SU-DHL-6 (cell line): ENCODE measurements at regions not wholly inside any gene's neighbourhood (a gene's known extent, or its start where the extent isn't known, plus 50 kb on each side); places are given as distances from the start of the nearest gene placed in this dataset.

Source experiments
- H2AFZ ChIP-seq: fragments of 200-600 bp; sonication (generic); 2 replicates; pipeline ENCODE4 v1.6.1; 2014; ENCODE audit warnings: low read depth, mild to moderate bottlenecking, moderate library complexity, mixed read lengths, antibody characterized with exemption, low read length; ENCODE audit not compliant: severe bottlenecking
- H3F3A ChIP-seq: fragments of 200-600 bp; shearing (Covaris generic); 2 replicates; pipeline ENCODE4 v1.6.0; 2016; ENCODE audit warnings: antibody characterized with exemption, mild to moderate bottlenecking; ENCODE audit not compliant: insufficient read depth
- H3K27ac ChIP-seq: fragments of 200-600 bp; sonication (generic); 2 replicates; pipeline ENCODE4 v1.5.1; 2016; ENCODE audit warnings: low read depth, mild to moderate bottlenecking, low read length, moderate library complexity, mixed read lengths
- H3K27me3 ChIP-seq: fragments of 200-600 bp; sonication (generic), shearing (Covaris generic); 2 replicates; pipeline ENCODE4 v1.6.0; 2014; ENCODE audit warnings: mild to moderate bottlenecking, low read length
- H3K36me3 ChIP-seq: fragments of 200-600 bp; sonication (generic); 2 replicates; pipeline ENCODE4 v1.6.1; 2014; ENCODE audit warnings: mild to moderate bottlenecking, low read length, mixed read lengths
- H3K4me2 ChIP-seq: fragments of 300-600, 200-600 bp; shearing (Covaris generic), sonication (generic); 2 replicates; pipeline ENCODE4 v1.6.0; 2014; ENCODE audit warnings: low read length, low read depth, mild to moderate bottlenecking; ENCODE audit not compliant: poor library complexity, severe bottlenecking
- H3K4me3 ChIP-seq: fragments of 200-600 bp; sonication (generic); 2 replicates; pipeline ENCODE4 v1.5.1; 2014; ENCODE audit warnings: antibody characterized with exemption, low read length, mild to moderate bottlenecking, mixed read lengths; ENCODE audit not compliant: insufficient read depth, poor library complexity, severe bottlenecking
- H3K79me2 ChIP-seq: fragments of 200-600 bp; sonication (generic); 2 replicates; pipeline ENCODE4 v1.6.1; 2014; ENCODE audit warnings: mild to moderate bottlenecking, low read length, moderate library complexity; ENCODE audit not compliant: insufficient read depth
- H3K9ac ChIP-seq: fragments of 200-600 bp; sonication (generic); 2 replicates; pipeline ENCODE4 v1.7.0; 2014; ENCODE audit warnings: mild to moderate bottlenecking, low read length
- H3K9me2 ChIP-seq: fragments of 200-600 bp; sonication (generic); replicated peaks from 2 replicates; pipeline ENCODE4 v1.6.1; 2014; ENCODE audit warnings: low read length; ENCODE audit not compliant: insufficient read depth
- H3K9me3 ChIP-seq: fragments of 200-600 bp; sonication (generic); 2 replicates; pipeline ENCODE4 v1.6.1; 2014; ENCODE audit warnings: low read length, mixed read lengths; ENCODE audit not compliant: insufficient read depth
- H4K20me1 ChIP-seq: fragments of 200-600 bp; sonication (generic); 2 replicates; pipeline ENCODE4 v1.6.1; 2014; ENCODE audit warnings: low read depth, mild to moderate bottlenecking, antibody characterized with exemption, low read length, moderate library complexity, mixed read lengths
- CTCF ChIP-seq: fragments of 200-600 bp; sonication (generic); IDR thresholded peaks from one replicate; pipeline ENCODE4 v1.5.1; 2017; ENCODE audit warnings: antibody characterized with exemption, mild to moderate bottlenecking, low read length, moderate library complexity; ENCODE audit not compliant: insufficient read depth, poor library complexity, severe bottlenecking
- EZH2phosphoT487 ChIP-seq: fragments of 200-600 bp; sonication (generic), shearing (Covaris generic); conservative IDR thresholded peaks from 2 replicates; pipeline ENCODE4 v1.6.1; 2018; ENCODE audit warnings: mild to moderate bottlenecking, antibody characterized with exemption, low read length, moderate library complexity, mixed read lengths

GRCh38 chr3:171936191-171936841 lies 93.2 kb downstream of the TMEM212 start:
- no peak overlapping the region for H2AFZ ChIP-seq
- no peak overlapping the region for H3K9ac ChIP-seq
- H3K36me3 ChIP-seq, result no peaks in the 10 kb centered on the region
- no peaks in the 10 kb centered on the region for H3K9me2 ChIP-seq
- TF ChIP-seq EZH2phosphoT487, result no peak
- TF ChIP-seq CTCF, result no peak
- H3K9me3 ChIP-seq, result no peaks in the 10 kb centered on the region
- H3K27me3 ChIP-seq, result no peaks in the 10 kb centered on the region
- no peaks in the 10 kb centered on the region for H3K79me2 ChIP-seq
- H4K20me1 ChIP-seq, result no peaks in the 10 kb centered on the region
- no peaks in the 10 kb centered on the region for H3F3A ChIP-seq
- no peak overlapping the region for H3K4me2 ChIP-seq
- no peak overlapping the region for H3K27ac ChIP-seq
- no peak overlapping the region for H3K4me3 ChIP-seq

- Histone ChIP-seq H3K9ac (no peak overlapping the region), H3K9me2 (no peaks in the 10 kb centered on the region), H3K36me3 (no peaks in the 10 kb centered on the region), H3K4me2 (no peak overlapping the region), H3K4me3 (no peak overlapping the region), H2AFZ (no peak overlapping the region), H3K79me2 (no peaks in the 10 kb centered on the region), H3F3A (no peaks in the 10 kb centered on the region), H3K27me3 (no peaks in the 10 kb centered on the region), H4K20me1 (no peaks in the 10 kb centered on the region), H3K27ac (no peak overlapping the region), H3K9me3 (no peaks in the 10 kb centered on the region)
- TF ChIP-seq EZH2phosphoT487 (no peak), CTCF (no peak)
These were observed 96.4 kb downstream of the TMEM212 start for GRCh38 chr3:171939578-171939977.

GRCh38 chr3:171940151-171940649 lies 97.1 kb downstream of the TMEM212 start:
- no peak overlapping the region for H3K9ac ChIP-seq
- H3K9me2 ChIP-seq, result no peaks in the 10 kb centered on the region
- H3K27me3 ChIP-seq, result no peaks in the 10 kb centered on the region
- H3K27ac ChIP-seq, result no peak overlapping the region
- no peak for TF ChIP-seq CTCF
- no peak for TF ChIP-seq EZH2phosphoT487
- H3K4me3 ChIP-seq, result no peak overlapping the region
- no peaks in the 10 kb centered on the region for H4K20me1 ChIP-seq
- H3K9me3 ChIP-seq, result no peaks in the 10 kb centered on the region
- no peaks in the 10 kb centered on the region for H3K79me2 ChIP-seq
- H3F3A ChIP-seq, result no peaks in the 10 kb centered on the region
- no peak overlapping the region for H3K4me2 ChIP-seq
- no peak overlapping the region for H2AFZ ChIP-seq
- H3K36me3 ChIP-seq, result no peaks in the 10 kb centered on the region
